ENCODE measurements at regions not wholly inside any gene's neighbourhood (a gene's known extent, or its start where the extent isn't known, plus 50 kb on each side); places are given as distances from the start of the nearest gene placed in this dataset.

DNA sequence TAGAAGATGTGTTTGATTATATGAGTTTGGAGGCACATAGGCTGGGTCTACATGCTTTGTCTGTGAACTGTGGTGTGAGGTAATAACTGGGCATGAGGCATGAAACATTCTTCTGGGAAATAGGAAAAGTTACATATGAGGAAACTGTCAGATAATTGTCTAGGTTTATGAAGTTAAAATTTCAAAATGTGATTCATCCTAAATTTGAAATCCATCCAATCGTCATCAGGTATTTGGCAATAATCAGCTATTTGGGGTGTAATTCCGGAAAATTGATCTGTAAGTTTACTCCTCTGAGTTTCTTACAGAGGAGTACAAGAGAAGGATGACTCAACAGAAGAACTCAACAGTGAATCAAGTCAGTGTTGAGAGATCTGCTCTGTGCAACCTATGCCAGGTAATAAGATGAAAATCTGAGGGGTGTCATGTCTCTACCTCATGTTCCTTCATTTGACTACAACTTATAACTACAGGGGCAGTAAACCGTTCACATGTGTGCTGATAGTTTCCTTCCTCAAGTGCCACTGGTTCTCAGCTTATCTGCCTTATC is 1171.6 kb upstream of the CDH18 start:
- DNase-seq = no peak

DNA sequence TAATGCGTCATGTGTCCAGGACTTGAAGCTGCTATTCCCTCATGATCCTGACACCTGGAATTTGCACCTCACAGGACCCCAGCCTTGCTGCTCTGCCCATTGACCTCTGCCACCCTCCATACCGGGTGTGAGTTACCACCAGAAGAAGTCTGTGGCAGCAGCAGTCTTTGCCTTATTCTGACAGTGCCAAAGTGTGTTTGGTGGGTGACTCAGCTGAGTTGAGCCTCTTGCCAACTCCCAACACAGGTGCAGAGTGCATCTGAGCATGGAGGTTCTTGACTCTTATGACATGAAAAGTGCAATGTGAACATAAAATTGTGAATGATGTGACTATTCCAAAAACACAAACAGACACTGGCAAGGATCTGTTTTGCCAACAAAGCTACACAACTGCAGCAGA is 1166.5 kb upstream of the CDH18 start:
- DNase-seq = no peak

DNA sequence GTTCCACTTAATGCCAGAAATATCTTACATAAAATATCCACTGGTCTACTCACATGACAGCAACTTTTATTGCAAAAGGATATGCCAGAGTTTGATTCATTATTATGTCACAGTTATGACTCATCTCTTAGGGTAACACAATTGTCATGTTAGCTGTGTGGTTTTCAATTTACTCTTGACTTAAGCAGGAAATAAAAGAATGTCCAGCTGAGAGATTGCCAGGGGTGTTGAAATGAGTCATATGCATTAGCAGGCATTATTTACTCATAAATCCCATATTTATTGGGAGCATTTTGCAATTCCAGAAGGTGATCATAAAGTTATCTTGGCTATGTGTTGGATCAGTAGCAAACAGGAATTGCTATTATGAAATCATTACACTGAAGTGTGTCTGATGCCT is 1164.6 kb upstream of the CDH18 start:
- no peak for DNase-seq

DNA sequence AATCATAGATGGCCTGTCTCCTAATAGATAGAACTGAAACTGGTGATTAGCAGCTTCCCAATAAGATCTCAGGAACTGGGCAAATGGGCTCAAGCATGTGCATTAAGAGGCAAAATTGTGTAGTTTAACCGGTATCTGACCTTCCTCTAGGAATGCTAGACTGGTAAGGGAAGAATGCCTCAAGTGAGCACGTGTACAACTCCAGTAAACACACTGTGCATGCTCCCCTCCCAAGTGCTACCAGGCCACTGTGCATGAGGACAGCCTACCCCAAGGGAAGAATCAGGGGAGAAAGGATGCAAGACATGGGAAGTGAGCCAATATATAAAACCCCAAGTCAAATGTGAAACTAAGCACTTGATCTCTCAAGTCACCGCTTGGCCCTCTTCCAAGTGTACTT is 1157.4 kb upstream of the CDH18 start:
- DNase-seq = no peak

DNA sequence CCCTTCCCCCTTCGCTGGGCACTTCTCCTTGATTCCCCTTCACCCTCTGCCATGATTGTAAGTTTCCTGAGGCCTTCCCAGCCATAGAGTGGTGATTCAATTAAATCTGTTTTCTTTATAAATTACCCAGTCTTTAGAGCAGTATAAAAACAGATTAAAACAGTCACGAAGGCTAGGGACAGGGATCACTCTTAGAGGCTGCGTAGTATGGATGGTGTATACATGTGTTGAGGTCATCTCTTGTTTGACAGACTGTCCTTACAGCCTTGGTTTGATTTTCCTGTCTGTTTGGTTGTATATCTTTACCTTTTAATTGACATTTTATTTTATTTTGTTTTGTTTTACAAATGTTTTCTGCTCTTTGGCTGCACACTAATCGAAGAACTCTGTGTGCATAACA is 1155.7 kb upstream of the CDH18 start:
- no peak for DNase-seq

DNA sequence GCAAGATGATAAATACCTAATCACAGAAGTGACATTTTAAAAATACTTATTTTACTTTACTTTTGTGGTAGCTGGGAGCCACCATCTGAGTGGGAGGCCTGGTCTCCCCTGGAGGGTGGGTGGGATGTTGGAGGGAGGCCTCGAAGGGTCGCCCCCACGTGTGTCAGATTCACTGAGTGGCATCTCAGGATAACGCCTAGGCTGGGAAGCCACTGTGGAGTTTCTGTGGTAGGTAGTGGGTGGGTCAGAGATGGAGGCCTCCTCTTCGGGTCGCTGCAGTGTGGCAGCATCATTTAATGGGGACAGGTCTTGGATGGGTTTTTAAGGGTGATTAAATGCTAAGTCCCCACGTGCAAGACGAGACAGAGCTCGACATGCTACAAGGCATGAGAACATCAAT is 1154.8 kb upstream of the CDH18 start:
- DNase-seq = no peak

DNA sequence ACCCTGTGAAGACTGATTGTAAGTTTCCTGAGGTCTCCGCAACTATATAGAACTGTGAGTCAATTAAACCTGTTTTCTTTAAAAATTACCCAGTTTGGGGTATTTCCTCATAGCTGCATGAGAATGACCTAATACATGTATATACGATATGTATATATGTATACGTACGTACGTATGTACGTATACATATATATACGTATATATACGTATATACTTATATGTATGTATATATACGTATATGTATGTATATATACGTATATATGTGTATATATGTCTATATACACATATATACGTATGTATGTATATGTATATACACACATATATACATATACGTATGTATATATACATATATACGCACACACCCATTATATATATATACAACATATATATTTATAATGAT is 1153.0 kb upstream of the CDH18 start:
- DNase-seq = no peak

DNA sequence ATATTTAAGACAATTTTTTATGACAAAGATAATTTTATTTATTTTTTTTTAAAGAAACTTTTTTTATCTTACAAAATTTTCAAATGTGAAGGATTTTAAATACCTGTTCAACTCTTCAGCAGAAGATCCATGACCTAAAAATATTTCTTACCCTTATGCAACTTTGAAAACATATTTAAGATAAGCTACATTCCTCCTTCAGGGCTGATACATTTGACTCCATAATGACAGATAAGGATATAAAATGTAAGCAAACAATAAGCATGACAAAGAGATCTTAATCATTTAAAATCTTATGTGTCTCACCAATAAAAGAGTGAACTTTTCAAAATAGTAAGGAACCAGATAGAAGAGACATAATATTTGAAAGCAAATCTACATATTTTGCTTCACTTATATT is 1138.2 kb upstream of the CDH18 start:
- DNase-seq = no peak

DNA sequence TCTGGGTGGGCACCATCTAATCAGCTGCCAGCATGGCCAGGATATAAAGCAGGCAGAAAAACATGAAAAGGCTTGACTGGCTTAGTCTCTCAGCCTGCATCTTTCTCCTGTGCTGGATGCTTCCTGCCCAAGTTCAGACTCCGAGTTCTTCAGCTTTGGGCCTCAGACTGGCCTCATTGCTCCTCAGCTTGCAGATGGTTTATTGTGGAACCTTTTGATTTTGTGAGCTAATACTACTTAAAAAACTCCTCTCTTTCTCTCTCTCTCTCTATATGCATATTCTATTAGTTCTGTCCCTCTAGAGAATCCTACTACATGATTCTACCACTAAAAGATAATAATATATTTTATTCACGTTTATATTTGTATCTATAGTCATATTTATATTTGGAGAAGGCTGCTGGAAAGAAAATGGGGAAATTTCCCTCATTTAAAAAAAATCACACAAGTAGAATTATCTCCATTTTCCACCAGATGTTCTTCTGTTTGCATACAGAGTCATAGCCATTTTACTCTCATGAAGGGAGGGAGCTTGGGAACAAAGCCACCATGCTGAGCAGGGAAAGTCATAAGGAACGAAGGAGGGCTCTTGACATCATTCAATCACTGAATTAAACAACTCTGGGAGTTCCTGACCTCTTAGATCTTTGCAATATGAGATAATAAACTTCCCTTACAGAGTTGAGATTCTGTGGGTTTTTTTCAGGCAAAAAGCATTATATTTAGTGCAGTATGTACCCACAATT is 1137.4 kb upstream of the CDH18 start:
- DNase-seq = no peak

DNA sequence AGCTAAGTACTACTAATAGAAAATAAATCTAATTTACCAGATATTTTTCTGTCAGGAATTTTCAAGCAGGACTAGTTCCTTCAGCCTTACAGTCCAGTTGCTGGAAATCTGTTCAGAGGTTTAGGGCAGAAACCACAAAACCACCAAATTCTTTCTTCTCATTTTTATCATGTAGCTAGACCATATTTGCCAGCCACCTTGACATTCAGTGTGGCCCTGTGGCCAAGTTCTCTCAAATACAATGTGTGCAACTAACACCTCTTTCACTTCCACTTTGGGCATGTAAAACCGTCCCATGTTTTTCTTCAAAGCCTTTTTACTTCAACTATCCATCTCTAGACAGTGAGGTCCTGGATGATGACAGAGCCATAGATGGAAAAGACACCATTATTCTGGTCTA is 1133.2 kb upstream of the CDH18 start:
- DNase-seq = no peak

DNA sequence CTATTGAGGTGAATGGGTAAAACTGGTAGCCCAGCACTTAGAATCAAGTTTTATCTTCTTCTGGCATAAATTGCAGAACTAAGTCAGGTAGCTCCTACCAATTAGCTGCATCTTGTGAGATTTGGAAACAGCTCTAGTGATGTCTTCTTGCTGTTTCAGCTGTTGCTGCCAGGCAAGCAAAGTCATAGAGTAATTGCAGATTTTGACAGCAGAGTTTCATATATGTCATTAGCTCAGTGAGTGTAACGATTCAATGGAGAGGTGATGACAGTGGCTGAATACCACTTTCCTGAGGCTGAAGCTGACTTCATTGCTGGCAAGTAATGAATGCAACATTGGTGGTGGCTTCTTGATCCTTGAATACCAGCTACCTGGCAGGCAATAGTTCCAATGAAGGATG is 1109.7 kb upstream of the CDH18 start:
- no peak for DNase-seq

DNA sequence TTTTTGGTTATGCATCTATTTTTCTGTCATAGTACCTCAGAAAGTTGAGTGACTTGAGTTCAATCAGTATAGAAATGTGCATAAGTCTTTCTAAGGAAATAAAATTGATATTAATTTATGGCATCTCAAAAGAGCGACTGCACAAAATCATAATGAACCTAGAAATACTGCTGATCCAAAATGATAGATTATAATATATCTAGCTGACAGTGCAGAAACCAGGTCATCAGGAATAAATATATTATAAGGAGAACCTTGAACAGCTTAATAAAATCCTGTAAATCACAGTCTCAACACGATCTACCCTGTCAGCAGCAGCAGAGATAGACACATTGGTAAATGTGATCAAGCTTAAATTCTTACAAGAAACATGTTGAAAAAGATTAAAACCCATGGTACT is 1106.6 kb upstream of the CDH18 start:
- DNase-seq = no peak

DNA sequence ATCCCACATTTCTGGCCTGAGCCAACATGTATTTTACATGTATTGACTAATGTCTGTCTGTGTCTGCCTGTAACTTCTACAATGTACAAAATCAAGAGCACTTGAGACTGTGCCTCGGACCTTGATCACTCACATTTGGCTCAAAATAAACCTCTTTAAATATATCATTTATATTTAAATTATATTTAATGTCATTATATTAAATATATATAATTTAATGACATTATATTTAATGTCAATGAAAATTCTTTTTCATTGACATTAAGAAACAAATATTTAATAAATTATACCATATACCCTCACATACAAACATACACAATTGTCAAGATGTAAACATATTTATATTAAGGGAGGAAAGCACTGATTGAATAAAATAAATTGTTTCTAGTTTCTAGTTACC is 1099.8 kb upstream of the CDH18 start:
- DNase-seq = no peak

DNA sequence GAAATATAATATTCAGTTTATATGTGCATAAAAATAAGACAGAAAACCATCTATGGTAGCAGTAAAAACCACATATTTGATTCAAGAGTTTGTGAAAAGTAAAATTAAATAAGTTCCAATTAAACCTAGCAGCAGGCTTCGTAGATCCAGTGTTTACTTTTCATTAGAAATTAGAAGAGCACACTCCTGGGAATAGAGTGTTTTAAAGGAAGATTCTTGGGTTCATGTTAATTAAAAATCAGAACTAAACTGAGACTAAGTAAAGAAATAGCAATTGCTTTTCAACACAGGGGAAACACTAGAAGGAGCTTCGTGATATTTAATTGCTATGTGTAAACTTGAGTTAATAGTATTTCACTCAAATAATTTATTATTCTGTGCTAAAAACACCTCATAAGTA is 1097.8 kb upstream of the CDH18 start:
- DNase-seq = no peak

DNA sequence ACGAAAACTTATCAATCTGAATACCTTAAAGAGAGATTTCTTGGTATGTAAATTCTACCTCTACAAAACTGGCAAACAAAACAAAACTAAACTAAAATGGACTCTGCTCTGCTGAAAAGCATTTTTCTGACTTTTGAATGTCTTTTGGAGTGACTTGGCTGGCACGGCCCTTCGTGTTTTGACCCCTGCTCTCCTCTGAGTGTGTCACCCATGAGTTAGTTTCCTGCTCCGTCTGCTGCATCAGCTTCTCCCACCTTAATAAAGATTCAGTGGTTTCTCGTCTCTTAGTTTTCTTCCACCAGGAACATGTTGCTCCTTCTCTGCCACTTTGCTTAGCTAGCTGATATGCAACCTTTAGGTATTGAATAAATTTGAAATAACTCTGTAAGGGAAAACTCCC is 1084.0 kb upstream of the CDH18 start:
- no peak for DNase-seq

DNA sequence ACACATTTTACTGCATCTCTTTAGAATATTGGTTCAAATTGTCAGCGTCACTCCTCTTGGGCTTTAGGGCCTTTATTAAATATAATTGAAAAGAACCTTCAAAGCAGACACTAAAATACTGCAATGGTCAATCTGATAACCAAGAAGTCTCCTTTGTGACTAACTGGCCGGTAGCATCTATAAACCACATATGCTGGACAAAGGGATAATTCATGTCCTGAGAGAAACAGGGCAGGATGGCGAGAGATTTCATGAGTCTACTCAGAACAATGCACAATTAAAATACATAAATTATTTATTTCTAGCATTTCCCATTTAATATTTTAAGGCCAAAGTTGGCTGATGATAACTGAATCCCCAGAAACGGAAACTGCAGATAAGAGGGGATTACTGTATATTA is 1083.4 kb upstream of the CDH18 start:
- no peak for DNase-seq

DNA sequence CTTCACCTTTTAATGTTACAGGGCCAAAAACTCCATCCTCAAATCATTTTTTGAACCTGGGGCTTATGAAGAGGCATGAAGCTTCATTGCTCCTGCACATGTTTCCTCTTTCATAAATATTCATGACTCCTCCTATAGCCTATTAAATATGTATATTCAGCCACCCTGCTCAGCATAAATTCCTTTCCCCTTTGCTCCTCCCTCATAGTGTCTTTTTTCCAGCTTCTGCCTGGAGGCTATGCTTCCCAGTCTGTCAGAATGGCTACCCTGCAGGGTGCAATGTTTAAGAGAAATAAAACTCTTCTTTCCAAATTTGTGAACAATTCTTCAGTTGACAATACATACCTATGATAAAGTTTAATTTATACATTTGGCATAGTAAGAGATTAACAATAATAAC is 1082.9 kb upstream of the CDH18 start:
- no peak for DNase-seq

DNA sequence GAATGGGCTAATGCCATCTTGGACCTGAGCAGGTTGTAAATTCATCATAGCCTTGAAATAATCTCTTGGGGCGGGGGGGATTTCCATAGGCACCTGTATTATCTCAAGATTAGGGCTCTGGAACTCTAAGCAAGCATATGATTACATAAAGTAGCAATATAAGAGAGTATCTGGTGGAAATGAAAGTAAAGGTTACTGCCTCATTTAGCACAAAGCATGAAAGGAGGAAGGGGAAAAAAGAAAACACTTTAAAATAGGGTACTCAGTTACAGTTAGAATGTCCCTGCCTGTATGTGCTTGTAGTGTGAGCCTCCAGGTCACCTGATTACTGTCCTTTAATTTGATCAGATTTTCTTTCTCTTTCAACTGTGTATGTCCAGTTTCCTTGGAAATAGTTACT is 1079.7 kb upstream of the CDH18 start:
- no peak for DNase-seq

DNA sequence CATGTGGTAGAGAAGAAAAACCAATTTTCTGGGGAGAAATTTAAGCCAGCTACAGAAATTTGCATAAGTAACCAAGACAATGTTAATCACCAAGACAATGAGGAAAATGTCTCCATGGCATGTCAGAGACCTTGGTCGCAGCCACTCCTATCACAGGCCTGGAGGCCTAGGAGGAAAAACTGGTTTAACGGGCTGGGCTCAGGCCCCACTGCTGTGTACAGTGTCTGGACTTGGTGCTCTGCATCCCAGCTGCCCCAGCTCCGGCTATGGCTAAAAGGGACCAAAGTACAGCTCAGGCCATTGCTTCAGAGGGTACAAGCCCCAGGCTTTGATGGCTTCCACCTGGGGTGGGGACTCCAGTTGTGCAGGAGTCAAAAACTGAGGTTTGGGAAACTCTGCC is 1075.1 kb upstream of the CDH18 start:
- DNase-seq = no peak

DNA sequence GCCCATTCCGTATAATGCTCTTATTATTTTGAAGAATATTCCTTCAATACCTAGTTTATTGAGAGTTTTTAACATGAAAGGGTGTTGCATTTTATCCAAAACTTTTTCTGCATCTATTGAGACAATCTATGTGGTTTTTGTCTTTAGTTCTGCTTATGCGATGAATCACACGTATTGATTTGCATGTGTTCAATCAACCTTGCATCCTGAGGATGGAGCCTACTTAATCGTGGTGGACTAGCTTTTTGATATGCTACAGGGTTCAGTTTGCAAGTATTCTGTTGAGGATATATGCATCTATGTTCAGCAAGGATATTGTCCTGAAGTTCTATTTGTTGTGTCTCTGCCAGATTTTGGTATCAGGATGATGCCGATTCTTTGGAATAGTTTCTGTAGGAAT is 1070.3 kb upstream of the CDH18 start:
- no peak for DNase-seq

DNA sequence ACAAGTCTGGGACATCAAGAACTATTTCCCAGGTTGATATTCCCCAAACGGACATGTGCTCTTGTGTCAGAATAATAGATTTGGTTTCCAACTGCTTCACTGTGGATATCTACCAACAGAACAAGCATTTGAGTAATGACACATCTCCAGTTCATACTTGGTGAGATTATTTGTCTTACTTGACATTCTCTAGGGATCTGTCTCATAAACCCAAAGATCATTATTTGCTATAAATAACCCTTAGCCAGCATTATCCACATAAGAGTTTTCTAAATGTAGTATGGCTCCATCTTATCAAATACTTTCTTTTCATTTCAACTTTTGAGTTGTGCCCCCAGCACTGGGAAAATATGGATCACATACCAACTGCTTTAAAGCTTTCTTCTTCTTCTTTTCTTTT is 1063.9 kb upstream of the CDH18 start:
- DNase-seq = no peak

DNA sequence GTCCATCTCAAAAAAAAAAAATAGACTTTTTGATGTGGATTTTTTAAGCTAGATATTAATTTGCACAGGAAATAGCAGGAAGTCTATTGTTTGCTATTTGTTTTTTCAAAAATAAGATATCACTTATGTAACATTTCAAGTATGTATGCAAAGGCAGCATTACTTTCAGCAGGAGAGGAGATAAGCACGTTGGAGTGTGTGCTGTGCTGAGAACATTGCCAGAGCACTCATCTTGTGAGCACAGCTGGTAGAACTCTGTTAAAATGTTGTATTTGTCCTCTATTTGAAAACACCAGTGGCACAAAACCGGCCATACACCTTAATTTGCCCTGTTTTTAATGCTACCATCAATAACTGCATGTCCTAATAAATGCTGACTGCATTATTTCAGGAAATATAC is 1061.9 kb upstream of the CDH18 start:
- DNase-seq = no peak

DNA sequence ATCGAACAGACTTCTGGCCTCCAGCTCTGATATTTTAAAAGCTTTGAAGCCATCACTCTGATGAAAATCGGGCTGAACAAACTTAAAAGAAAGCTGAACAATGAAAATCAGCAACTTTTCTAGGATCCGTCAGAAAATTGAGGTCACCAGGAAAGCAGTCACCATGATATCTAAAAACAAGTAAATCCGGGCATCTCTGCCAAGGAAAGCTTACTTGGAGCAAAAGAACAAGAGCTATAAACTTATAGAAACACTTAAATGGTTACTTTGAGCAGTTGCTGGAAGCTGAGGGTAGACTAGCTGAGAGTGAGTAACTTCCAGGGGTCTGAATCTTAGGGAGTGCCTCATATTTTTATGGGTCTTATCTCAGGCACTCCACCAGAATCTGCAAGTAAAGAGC is 1043.0 kb upstream of the CDH18 start:
- DNase-seq = no peak

DNA sequence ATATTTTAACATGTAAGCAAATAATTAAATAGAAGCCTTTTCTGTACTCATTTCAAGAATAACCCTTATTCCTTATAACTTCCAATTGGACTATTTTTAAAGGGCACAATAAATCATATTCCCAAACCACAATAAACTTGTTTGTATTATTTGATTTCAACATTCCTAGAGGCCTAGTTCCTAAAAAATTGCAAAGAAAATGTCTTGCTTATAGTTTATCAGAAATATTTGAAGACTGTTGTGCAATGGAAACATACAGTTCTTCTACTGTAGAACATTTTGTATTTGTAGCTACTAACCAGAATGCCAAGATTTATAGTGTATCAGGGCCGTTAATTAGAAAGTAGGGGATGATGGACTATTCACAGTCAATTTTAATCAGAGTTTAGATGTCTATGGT is 1037.0 kb upstream of the CDH18 start:
- DNase-seq = no peak

DNA sequence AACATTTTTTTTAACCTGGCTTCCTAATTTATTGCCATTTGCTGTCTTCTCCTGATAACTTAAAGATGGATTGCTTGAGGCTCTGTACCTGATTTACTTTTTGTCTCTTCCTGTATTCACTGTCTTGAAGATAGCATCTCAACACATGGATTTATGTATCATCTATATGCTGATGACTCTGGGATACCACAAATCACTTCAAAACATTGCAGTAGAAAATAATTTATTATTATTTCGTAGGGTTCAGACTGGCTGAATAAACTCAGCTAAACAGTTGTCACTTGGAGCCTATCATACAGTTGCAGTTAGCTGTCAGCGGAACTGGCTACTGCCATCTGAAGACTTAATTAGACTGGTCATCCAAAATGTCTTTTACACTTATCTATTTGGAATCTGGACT is 1025.2 kb upstream of the CDH18 start:
- DNase-seq = no peak
